ENCODE measurements at regions not wholly inside any gene's neighbourhood (a gene's known extent, or its start where the extent isn't known, plus 50 kb on each side); places are given as distances from the start of the nearest gene placed in this dataset.
A peak's percentile ranks its signal among the peaks of the same experiment; 100 is the strongest.

DNA sequence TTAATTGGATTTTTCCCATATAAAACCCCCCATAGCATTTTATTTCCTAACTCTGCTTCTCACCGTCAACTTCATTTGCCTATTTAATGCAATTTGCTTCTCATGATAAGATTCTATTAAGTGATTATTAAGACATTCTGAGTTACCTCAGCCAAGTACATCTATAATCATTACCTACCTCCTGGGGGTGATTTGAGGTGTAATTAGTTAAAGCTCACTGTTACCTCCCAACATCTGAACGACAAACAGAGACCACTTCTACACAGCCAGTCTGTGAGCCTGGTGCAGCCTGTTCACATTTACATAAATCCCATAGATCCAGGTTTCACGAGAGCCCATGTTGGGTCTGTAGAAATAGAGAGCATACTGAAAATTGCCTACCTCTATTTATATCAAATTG is 65.7 kb upstream of the SSX2IP start:
- Histone ChIP-seq H3K36me3 (ENCODE audit: low read depth) (no peaks in the 10 kb centered on the region), H3K9me3 (ENCODE audit: severe bottlenecking) (no peaks in the 10 kb centered on the region), H3K4me1 (ENCODE audit: insufficient read depth, poor library complexity, severe bottlenecking) (no peaks in the 10 kb centered on the region), H3K27me3 (ENCODE audit: insufficient read depth, poor library complexity, severe bottlenecking) (no peaks in the 10 kb centered on the region), H3K4me3 (ENCODE audit: severe bottlenecking) (no peak overlapping the region), H3K27ac (ENCODE audit: poor library complexity, severe bottlenecking) (no peak overlapping the region)
- TF ChIP-seq, protein P1, sequence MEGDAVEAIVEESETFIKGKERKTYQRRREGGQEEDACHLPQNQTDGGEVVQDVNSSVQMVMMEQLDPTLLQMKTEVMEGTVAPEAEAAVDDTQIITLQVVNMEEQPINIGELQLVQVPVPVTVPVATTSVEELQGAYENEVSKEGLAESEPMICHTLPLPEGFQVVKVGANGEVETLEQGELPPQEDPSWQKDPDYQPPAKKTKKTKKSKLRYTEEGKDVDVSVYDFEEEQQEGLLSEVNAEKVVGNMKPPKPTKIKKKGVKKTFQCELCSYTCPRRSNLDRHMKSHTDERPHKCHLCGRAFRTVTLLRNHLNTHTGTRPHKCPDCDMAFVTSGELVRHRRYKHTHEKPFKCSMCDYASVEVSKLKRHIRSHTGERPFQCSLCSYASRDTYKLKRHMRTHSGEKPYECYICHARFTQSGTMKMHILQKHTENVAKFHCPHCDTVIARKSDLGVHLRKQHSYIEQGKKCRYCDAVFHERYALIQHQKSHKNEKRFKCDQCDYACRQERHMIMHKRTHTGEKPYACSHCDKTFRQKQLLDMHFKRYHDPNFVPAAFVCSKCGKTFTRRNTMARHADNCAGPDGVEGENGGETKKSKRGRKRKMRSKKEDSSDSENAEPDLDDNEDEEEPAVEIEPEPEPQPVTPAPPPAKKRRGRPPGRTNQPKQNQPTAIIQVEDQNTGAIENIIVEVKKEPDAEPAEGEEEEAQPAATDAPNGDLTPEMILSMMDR (IDR thresholded peaks at IDR 0.05; ENCODE audit: poor library complexity, severe bottlenecking): no peak
- ATAC-seq (ENCODE audit: low read depth): no peak
- no peak for DNase-seq (ENCODE audit: low spot score)

GRCh38 chr1:84755216-84755615 is 65.0 kb upstream of the SSX2IP start:
- no peak for ATAC-seq (ENCODE audit: low read depth)
- TF ChIP-seq, protein P1 (IDR thresholded peaks at IDR 0.05; ENCODE audit: poor library complexity, severe bottlenecking): no peak
- peaks cover 7% of the 10 kb centered on the region for H3K4me1 ChIP-seq (ENCODE audit: insufficient read depth, poor library complexity, severe bottlenecking)

DNA sequence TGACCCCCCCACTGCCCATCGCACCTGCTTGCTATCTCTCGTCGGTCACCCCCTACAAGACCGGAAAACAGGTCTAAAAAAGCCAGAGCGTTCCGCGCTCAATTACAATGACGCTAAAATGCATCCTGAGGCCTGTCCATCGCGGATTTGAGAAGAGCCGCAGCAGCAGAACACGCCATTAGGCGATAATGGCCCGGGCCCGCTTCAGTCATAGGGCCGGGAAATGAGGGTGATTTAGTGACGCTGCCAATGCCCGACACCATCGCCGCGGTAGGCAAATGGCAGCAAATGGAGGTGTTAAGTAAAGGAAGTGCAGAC is 64.1 kb upstream of the SSX2IP start:
- no peak overlapping the region for H3K27ac ChIP-seq (ENCODE audit: poor library complexity, severe bottlenecking)
- no peaks in the 10 kb centered on the region for H3K27me3 ChIP-seq (ENCODE audit: insufficient read depth, poor library complexity, severe bottlenecking)
- ATAC-seq (ENCODE audit: low read depth): no peak
- no peaks in the 10 kb centered on the region for H3K9me3 ChIP-seq (ENCODE audit: severe bottlenecking)
- no peaks in the 10 kb centered on the region for H3K36me3 ChIP-seq (ENCODE audit: low read depth)
- TF ChIP-seq, protein P1 (IDR thresholded peaks at IDR 0.05; ENCODE audit: poor library complexity, severe bottlenecking): no peak
- peaks cover 15% of the 10 kb centered on the region for H3K4me1 ChIP-seq (ENCODE audit: insufficient read depth, poor library complexity, severe bottlenecking)
- no peak for DNase-seq (ENCODE audit: low spot score)
- no peak overlapping the region for H3K4me3 ChIP-seq (ENCODE audit: severe bottlenecking)

More at GRCh38 chr1:84755216-84755615, 65.0 kb upstream of the SSX2IP start:
- H3K27ac ChIP-seq (ENCODE audit: poor library complexity, severe bottlenecking): no peak overlapping the region
- H3K27me3 ChIP-seq (ENCODE audit: insufficient read depth, poor library complexity, severe bottlenecking): no peaks in the 10 kb centered on the region
- no peak overlapping the region for H3K4me3 ChIP-seq (ENCODE audit: severe bottlenecking)
- no peak for DNase-seq (ENCODE audit: low spot score)
- no peaks in the 10 kb centered on the region for H3K36me3 ChIP-seq (ENCODE audit: low read depth)
- no peaks in the 10 kb centered on the region for H3K9me3 ChIP-seq (ENCODE audit: severe bottlenecking)

- ATAC-seq (ENCODE audit: low read depth): peak; percentile 77
- Histone ChIP-seq H3K27ac (ENCODE audit: poor library complexity, severe bottlenecking) (no peak overlapping the region), H3K9me3 (ENCODE audit: severe bottlenecking) (no peaks in the 10 kb centered on the region), H3K4me1 (ENCODE audit: insufficient read depth, poor library complexity, severe bottlenecking) (peaks cover 18% of the 10 kb centered on the region), H3K36me3 (ENCODE audit: low read depth) (no peaks in the 10 kb centered on the region), H3K27me3 (ENCODE audit: insufficient read depth, poor library complexity, severe bottlenecking) (no peaks in the 10 kb centered on the region), H3K4me3 (ENCODE audit: severe bottlenecking) (no peak overlapping the region)
- TF ChIP-seq, protein P1 (IDR thresholded peaks at IDR 0.05; ENCODE audit: poor library complexity, severe bottlenecking): peak; percentile 98
- no peak for DNase-seq (ENCODE audit: low spot score)
Measured at GRCh38 chr1:84753516-84754385, 63.5 kb upstream of the SSX2IP start.

GRCh38 chr1:84750110-84750730 is 60.0 kb upstream of the SSX2IP start:
- H3K4me1 ChIP-seq (ENCODE audit: insufficient read depth, poor library complexity, severe bottlenecking): peaks cover 18% of the 10 kb centered on the region
- H3K9me3 ChIP-seq (ENCODE audit: severe bottlenecking): no peaks in the 10 kb centered on the region
- H3K27ac ChIP-seq (ENCODE audit: poor library complexity, severe bottlenecking): peak overlapping the region; percentile 78
- no peaks in the 10 kb centered on the region for H3K27me3 ChIP-seq (ENCODE audit: insufficient read depth, poor library complexity, severe bottlenecking)
- no peak overlapping the region for H3K4me3 ChIP-seq (ENCODE audit: severe bottlenecking)
- ATAC-seq (ENCODE audit: low read depth) (peak; percentile 77), DNase-seq (ENCODE audit: low spot score) (no peak)
- H3K36me3 ChIP-seq (ENCODE audit: low read depth): no peaks in the 10 kb centered on the region
- TF ChIP-seq, protein P1 (IDR thresholded peaks at IDR 0.05; ENCODE audit: poor library complexity, severe bottlenecking): no peak
